GM12891 (cell line): ENCODE measurements at regions not wholly inside any gene's neighbourhood (a gene's known extent, or its start where the extent isn't known, plus 50 kb on each side); places are given as distances from the start of the nearest gene placed in this dataset.

ENCODE experiments used
- DNase-seq: peaks from one replicate; pipeline ENCODE4 v3.0.0; 2011; ENCODE audit warnings: low spot score; ENCODE audit not compliant: insufficient read length
- FAIRE-seq: peaks from 2 replicates; lab custom pipeline; 2011; peaks lifted over from hg19 to GRCh38; lab: Jason Lieb, UNC
- PAX5 ChIP-seq: IDR thresholded peaks from 2 replicates; pipeline ENCODE4 v1.6.1; 2011; ENCODE audit warnings: low read length, moderate library complexity, mild to moderate bottlenecking; ENCODE audit not compliant: insufficient read depth, severe bottlenecking
- POLR2A ChIP-seq: IDR thresholded peaks from 2 replicates; pipeline ENCODE4 v1.6.1; 2011; ENCODE audit warnings: low read depth, low read length, control low read depth
- POLR2AphosphoS5 ChIP-seq: IDR thresholded peaks from 2 replicates; pipeline ENCODE4 v1.6.1; 2011; ENCODE audit warnings: low read depth, low read length, control low read depth
- POU2F2 ChIP-seq: IDR thresholded peaks from 2 replicates; pipeline ENCODE4 v1.6.1; 2011; ENCODE audit warnings: low read depth, mild to moderate bottlenecking, control low read depth, low read length, moderate library complexity
- SPI1 ChIP-seq: IDR thresholded peaks from 2 replicates; pipeline ENCODE4 v1.6.1; 2011; ENCODE audit warnings: low read depth, low read length, control low read depth
- TAF1 ChIP-seq: IDR thresholded peaks from 2 replicates; pipeline ENCODE4 v1.6.1; 2011; ENCODE audit warnings: low read depth, low read length, control low read depth

- no peak for FAIRE-seq
- DNase-seq = no peak
- TF ChIP-seq POLR2AphosphoS5 (no peak), SPI1 (no peak), POLR2A (no peak), POU2F2 (no peak), TAF1 (no peak), PAX5 (no peak)
Observed at GRCh38 chr2:20558391-20559150, 92.3 kb downstream of the HS1BP3 start.

- no peak for TF ChIP-seq SPI1
- no peak for TF ChIP-seq POLR2A
- no peak for TF ChIP-seq POU2F2
- TF ChIP-seq POLR2AphosphoS5 = no peak
- no peak for TF ChIP-seq TAF1
- no peak for TF ChIP-seq PAX5
- FAIRE-seq (no peak), DNase-seq (no peak)
Observed at GRCh38 chr2:20559277-20559676, 91.6 kb downstream of the HS1BP3 start.

DNA sequence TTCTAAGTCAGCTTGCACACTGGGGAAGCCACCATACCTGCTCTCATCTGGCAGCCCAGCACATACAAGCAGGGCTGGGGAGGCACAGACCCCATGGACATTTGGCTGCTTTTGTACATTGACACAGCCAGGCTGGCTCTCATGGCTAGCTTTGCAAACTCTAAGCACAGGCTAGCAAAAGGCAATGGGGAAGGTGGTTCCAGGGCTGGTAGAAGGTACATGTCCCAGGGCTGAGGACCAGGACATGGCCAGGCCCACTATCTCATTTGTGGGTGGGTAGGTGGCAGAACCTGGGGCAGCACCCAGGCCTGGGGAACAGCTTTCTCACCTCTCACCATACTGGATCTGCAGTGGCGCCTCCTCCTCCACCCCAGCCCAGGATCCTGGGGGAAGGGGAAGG lies 90.9 kb downstream of the HS1BP3 start:
- DNase-seq = no peak
- FAIRE-seq = no peak
- TF ChIP-seq POLR2AphosphoS5 (no peak), PAX5 (no peak), POU2F2 (no peak), POLR2A (no peak), SPI1 (no peak), TAF1 (no peak)

- FAIRE-seq (no peak), DNase-seq (no peak)
- no peak for TF ChIP-seq POLR2A
Observed at GRCh38 chr2:20560891-20561636, 89.8 kb downstream of the HS1BP3 start.

DNA sequence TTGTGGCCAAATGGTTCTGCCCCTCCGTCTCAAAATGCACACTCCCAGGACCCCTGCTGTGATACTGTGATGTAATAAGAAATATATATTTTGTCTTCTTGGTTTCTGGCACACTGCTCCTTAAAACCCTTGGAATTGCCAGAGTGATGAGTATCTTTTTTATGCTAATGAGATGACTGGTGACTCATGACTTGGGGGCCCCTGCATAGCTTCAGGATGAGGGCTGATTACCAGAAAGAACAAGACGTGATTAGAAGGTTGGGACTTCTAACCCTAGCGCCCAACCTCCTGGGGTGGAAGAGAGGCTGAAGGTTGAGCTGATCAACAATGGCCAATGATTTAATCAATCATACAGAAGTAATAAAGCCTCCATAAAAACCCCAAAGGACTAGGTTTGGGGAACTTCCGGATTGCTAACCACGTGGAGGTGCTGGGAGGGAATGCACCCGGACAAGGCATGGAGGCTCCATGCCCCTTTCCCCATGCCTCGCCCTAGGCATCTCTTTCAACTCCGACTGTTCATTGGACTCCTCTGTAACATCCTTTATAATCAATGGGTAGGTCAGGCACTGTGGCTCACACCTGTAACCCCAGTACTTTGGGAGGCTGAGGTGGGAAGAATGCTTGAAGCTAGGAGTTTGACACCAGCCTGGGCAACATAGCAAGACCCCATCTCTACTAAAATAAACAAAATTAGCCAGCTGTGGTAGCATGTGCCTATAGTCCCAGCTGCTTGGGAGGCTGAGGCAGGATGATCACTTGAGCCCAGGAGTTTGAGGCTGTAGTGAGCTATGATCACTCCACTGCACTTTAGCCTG lies 89.1 kb downstream of the HS1BP3 start:
- FAIRE-seq = no peak
- no peak for DNase-seq
- TF ChIP-seq POLR2AphosphoS5 (no peak), POLR2A (no peak), TAF1 (no peak), POU2F2 (no peak), PAX5 (no peak)

GRCh38 chr2:20562540-20563225 lies 88.2 kb downstream of the HS1BP3 start:
- FAIRE-seq (no peak), DNase-seq (no peak)
- TF ChIP-seq POLR2AphosphoS5 (no peak), SPI1 (no peak), POLR2A (no peak), PAX5 (no peak), POU2F2 (no peak), TAF1 (no peak)

GRCh38 chr2:20563251-20563650 lies 87.6 kb downstream of the HS1BP3 start:
- DNase-seq (no peak), FAIRE-seq (no peak)
- TF ChIP-seq POLR2A (no peak), POU2F2 (no peak)

DNA sequence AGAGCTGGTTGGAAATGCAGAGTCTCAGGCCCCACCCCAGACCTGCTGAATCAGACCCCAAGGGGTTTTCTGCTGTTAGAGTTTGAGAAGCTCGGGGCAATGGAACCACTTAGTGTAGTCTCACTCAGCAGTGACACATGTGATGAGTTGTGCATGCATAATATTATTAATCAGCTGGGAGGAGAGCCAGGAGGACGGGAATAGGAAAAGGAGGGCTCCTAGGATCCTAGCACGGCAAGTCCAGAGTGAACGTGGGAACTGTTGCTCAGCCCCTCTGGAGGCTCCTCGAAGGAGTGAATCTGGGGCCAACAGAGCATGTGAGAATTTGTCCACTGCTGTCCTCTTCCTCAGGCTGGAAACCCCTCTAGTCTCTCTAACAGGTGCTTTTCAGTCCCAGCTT lies 87.1 kb downstream of the HS1BP3 start:
- DNase-seq (no peak), FAIRE-seq (no peak)
- TF ChIP-seq POLR2A (no peak), POU2F2 (no peak), SPI1 (no peak), PAX5 (no peak), TAF1 (no peak), POLR2AphosphoS5 (no peak)

DNA sequence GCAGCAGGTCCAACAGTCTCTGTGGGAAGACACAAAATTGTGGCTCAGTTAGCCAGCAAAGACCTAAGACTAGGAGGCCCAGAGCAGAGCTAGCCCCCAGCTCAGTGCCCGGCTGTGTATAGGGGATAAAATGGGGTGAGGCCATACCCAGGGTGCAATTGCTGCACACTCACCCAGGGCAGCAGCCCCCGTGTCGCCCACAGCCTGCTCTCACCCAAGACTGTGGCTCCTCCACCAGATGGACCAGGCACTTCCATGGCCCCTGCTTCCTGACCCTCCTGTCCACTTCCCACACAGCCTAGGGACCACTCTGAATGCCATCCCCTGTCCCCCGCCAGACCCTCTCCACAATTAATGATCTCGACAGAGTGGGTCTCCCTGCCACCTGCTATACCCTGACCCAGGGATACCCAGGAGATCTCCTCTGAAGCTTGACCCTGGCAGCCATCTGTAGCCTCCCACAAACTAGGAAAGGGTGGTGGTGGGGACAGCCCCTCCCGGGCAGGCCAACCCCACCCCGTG lies 85.7 kb downstream of the HS1BP3 start:
- no peak for FAIRE-seq
- DNase-seq = no peak
- no peak for TF ChIP-seq POU2F2
- no peak for TF ChIP-seq POLR2AphosphoS5
- TF ChIP-seq POLR2A = no peak
- TF ChIP-seq PAX5 = no peak
- TF ChIP-seq SPI1 = no peak
- no peak for TF ChIP-seq TAF1
